GM19240 (cell line): ENCODE measurements at regions not wholly inside any gene's neighbourhood (a gene's known extent, or its start where the extent isn't known, plus 50 kb on each side); places are given as distances from the start of the nearest gene placed in this dataset.

Experiments
- DNase-seq: peaks from one replicate; pipeline ENCODE4 v3.0.0; 2011; ENCODE audit warnings: low spot score; ENCODE audit not compliant: insufficient read length

DNA sequence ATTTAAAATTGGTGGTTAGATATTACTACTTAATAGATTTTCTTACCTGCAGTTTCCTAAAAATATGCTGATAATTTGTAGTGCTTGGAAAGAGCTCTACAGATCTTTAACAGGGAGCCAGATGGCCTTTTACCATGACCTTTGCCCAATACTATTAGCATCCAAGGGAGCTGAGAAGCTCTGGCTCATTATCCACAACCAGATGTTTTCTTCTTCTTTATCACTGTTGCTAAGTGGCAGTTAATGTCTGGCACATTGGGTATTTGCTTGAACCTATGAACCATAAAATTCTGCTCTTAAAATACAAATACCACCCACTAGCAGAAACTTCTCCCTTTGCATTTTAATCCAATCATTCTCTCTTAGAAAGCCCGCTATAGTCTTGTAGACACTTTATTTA lies 1480.3 kb downstream of the C4orf33 start:
- no peak for DNase-seq

DNA sequence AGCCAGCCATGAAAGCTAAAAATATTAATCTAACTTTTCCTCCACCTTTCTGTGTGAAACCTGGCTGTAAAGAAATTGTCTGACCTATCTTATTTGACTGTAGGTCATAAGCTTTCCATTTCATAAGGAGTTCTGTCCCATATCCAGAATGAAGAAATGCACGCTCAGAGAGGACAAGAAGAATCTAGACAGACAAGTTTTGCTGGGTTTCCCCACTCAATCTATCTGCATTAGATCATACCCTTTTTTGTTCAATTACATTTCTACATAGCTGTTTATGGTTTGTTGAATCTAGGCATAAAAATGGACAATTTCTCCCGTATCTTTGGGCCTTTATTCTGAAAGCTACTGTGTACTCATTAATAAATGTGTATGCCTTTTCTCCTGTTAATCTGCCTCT lies 1495.1 kb downstream of the C4orf33 start:
- no peak for DNase-seq

DNA sequence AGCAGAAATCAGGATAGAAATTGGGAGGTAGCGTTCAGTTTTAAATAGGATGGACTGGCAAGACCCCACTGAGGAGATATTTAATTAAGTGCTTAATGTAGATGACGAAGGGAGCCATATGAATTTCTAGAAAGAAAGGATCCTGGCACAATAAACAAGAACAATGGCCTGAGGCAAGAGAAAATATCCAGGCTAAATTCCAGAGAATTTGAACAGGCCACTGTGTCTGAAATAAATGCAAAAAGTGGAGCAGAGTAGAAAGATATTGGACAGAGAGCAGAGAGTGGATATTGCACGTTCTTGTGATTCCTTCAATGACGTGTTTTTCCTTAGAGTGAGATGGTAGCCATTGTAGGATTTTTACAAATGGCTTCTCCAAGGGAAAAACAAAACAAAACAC lies 1504.8 kb downstream of the C4orf33 start:
- no peak for DNase-seq

DNA sequence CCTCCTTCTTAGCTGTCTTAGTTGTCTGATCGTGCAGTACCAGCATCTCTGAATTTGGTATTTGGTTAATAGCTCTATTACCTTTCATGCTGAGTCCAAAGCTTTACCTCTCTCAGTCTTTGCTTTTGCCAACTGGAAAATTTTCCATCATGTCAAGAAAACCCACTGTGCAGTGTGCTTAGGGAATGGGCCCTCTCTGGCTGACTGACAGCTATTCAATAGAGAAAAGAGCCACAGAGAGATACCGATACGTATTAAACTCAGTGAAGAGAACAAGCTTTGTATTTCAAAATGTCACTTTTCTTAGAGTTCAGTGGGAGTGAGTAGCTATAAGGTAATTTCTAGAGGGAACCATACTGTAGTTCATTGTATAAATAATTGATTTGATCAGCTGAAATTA lies 1507.1 kb downstream of the C4orf33 start:
- DNase-seq = no peak

DNA sequence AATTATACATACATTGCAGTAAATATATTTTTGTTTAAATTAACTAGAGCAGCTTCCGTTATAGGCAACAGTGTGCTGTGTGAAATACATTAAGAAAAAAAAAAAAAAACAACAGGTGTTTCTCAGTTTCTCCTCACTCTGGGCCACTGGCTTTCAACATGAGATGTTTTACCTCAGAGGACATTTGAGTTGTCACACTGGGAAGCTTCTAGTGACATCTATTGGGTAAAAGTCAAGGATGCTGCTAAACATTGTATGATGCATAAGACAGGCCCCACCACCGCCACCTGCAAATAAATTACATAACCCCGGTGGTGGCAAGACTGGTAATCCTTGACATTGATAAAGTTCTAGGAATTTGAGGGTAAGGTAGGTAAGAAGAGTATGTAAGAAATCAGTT lies 1512.2 kb downstream of the C4orf33 start:
- no peak for DNase-seq

DNA sequence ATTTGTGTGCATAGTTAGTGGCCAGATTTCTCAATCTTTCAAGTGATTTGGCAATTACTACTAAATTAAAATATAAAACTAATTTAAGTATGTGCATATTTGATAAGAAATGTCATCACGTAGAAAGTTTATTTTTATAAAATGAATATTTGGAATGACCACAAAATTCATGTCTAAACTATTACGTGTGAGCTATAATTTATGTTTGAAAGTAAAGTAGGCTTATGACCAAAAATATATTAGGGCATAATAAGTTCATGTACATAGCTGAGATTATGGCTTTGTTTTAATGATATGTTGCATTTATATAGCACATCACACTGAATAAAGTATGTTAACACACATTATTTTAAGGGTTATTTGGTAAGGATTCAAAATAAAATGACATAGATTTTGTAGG lies 1532.6 kb downstream of the C4orf33 start:
- DNase-seq = no peak

DNA sequence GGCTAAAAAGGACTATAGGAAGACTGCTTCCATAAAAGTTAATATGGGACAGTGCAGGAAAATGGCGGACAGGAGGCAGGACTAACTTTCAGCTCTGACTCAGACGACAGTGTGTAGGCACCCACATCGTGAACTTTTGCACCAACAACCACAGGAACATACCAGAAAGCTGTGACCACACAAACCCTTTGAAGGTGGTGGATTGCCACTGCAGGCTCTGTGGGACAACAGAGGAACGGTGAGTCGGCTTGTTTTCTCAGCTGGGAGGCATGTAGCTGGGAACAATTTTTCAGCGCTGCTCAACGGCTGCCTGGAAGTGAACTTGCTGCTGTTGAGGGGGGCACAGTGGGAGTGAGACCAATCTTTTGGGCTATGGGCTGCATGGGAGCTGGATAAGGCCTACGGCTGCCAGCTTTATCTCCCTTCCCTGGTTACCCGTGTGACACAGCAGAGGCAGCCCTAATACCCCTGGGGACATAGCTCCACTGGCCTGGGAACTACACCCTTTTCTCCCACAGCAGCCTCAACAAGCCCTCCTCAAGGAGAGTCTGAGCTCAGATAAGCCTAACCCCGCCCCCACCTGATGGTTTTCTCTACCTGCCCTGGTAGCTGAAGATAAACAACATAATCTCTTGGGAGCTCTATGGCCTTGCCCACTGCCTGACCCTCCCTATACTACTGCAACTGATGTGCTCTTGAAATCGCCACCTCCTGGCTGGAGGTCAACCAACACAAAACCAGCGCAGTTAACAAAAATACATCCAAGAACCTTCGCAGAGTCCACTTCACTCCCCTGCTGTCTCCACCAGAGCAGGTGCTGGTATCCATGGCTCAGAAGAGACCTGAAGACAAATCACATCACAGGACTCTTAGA lies 1537.0 kb downstream of the C4orf33 start:
- DNase-seq = no peak

DNA sequence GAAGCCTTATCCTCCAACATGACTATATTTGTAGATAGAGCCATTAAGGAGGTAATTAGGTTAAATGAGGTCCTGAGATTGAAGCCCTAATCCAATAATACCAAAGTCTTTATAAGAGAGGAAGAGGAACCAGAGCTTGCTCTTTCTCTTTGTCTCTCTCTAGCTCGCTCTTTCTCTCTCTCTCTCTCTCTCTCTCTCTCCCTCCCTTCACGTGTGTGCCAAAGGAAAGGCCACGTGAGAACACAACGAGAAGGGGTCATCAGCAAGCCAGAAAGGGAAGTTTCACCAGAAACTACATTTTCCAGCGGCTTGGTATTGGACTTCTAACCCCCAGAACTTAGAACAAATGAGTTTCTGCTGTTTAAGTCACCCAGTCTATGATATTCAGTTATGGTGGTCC lies 1540.5 kb downstream of the C4orf33 start:
- DNase-seq = no peak

DNA sequence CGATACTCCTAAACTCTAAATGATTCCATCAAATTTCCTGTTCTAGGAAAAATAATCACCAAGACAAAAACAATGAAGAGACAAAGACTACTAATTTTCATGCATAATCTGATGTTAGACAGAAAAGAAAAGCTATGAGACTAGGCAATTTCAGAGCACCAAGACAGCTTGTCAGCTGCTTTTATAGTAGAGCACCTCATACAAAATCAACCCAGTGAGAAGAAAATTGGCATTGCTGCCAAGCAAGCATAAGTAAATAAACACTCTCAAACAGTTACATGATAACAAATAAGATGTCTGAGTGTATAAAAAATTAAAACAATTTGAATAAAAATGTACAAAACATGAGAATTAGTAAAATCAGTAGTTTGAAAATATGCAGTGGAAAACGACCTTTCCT lies 1544.6 kb downstream of the C4orf33 start:
- DNase-seq = no peak

DNA sequence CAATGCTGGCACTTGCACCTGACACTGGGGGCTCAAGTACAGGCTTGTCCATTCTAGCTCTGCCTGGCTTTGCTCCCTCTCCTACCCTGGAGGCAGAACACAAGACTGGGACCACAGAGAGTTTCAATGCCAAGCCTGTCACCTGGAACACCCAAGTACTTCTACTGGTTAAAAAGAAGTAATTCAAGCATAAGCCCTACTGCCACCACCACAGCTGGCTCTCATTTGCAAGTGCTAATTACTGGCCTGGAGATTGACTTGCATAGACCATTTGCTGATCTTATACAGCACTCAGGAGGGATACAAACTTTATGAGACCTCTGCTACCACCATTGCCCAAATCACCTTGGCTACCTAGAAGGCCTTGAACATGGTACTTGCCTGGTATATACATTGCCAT lies 1550.9 kb downstream of the C4orf33 start:
- no peak for DNase-seq

DNA sequence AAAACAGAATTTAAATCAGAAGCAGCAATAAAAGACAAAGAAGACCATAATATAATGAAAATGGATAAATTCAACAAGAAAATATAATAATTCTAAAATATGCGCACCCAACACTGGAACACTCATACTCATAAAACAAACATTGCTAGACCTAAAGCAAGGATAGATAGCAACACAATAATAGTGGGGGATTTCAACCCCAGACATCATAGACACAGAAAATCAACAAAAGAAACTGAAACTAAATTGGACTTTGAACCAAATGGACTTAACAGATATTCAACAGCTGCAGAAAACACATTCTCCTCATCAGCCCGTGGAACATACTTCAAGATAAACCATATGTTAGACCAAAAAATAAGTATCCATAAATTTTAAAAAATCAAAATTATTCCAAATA lies 1552.6 kb downstream of the C4orf33 start:
- DNase-seq = no peak

DNA sequence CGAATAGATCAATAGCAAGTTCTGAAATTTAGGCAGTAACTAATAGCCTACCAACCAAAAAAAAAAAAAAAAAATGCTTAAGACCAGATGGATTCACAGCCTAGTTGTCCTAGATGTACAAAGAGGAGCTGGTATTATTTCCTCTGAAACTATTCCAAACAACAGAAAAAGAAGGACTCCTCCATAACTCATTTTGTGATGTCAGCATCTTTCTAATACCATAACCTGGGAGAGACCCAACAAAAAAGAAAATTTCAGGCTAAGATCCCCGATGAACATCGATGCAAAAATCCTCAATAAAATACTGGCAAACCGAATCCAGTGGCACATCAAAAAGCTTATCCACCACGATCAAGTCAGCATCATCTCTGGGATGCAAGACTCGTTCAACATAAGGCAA lies 1557.9 kb downstream of the C4orf33 start:
- DNase-seq = no peak

DNA sequence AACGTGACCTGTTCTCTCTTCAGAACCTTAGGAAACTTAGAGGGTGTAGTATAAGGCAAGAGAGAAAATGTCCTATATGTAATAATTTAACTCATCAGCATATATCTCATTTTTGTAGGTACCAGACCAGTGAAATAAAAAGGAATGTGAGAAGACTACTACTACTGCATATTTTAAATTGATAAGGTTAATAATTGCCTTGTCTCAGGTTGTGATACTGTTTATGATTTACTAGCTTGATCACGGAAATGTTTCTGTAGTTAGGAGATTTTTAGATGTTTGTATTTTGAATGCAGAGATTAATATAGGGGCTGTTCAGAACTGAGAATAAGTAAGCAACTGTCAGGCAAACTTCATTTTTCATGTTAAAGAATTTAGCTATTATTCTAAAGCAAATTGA lies 1563.4 kb downstream of the C4orf33 start:
- DNase-seq = no peak

DNA sequence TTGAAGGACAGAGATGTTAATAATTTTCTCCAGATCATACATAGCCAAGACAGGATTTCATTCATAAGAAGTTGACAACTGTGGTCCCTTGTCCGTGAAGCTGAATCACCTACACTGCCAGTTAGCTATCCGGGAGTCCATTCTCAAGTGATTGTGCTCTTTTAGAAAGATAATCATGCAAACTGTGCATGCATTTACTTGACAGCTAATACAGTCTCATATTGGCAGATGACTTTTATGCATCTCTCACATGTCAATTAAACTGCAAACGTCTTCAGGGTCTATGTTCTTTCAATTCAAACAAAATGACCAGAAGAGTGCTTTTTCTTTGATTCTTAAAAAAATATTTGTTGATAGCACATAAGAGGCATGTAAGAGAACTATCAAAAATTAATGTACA lies 1572.9 kb downstream of the C4orf33 start:
- no peak for DNase-seq

DNA sequence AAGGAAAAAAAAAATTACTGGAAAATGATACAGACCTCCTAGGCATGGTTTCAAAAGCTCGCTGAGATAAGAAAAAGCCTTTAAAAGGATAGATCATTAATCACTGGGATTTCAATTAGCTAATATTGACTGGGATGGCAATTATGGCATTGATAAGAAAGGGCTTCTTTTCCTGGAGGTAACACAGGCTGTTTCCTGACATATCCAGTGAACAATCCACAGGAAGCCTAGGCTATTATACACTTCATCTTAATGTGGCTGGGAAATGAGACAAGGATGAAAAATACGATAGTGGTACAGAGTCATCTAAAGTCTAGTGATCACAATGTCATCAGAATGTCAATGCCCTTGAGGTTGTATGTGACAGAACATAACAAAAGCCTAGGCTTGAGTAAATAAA lies 1579.3 kb downstream of the C4orf33 start:
- DNase-seq = no peak

DNA sequence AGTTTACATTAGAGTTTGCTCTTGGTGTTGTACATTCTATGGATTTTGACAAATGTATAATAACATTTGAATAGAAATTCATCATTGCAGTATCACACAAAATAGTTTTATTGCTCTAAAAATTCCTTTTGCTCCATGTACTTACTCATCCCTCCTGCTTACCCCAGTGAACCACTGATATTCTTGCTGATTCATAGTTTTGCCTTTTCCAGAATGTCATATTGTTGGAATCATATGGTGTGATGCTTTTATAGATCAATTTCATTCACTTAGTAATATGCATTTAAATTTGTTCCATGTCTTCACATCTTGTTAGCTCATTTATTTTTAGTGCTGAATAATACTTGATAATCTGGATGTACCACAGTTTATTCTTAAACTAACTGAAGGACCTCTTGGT lies 1593.2 kb downstream of the C4orf33 start:
- no peak for DNase-seq

DNA sequence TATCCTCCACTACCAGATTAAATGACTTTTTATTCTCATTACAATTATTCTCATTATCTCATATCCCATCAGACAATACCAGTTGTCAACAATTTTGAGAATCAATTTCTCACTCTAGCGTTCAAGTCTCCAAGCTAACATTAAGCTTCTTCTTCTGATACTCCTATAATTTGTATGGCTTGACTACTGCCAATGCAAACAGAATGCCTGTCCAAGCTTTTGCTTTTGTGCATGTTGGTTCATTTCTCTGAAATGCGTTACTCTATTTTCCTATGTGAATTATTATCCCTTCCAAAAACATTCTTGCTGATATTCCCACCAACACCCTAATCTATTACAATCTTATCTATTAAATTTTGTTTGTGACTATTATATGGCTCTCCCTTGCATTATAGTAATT lies 1602.3 kb downstream of the C4orf33 start:
- DNase-seq = no peak

DNA sequence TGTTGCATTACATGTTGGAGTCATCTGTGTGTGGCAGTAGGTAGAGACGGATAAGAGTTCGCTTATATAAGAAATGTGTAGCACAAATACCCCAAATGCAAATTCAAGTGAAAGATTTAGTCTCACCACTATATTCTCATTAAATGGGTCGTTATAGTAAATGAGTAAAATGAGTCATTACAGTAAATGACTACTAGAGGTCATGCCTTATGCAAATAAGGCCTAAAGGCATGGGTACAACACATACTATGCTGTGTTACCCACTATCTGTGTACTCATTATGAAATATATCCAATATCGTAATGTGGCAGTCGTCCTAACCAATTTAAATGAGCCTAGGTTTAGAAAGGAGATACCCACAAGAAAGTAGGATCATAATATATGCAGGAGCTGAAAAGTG lies 1603.1 kb downstream of the C4orf33 start:
- no peak for DNase-seq

DNA sequence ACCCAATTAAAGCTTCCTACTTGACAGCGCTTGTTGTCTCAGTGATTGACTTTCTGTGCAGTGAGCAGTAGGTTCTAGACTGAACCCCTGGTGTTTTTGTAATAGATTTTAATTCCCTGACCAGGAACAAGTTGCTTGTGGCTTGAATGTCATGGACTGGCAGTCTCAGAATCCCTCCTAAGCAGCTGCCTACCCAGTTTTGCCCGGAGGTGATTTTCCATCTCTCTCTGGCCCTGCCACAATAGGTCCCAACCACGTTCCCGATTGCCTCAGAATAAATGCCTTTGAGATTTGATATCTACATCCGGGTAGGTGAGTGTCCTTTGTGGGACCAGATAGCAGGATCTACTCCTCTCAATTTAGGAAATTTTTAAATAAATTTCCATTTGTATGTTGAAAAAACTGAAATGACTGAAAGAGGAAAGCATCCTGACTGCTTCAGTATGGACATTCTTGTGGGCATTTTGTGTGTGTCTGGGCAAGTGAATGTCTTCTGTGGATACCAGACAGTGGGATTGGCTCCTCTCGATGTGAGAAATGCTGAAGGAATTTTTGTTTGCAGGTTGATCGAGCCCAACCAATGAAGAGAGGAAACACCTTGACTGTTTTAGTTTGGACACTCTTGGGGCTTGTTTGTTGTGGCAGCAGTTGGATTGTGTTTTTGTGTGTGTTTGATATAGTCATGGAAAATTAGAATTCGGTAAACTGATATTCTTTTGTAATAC lies 1607.4 kb downstream of the C4orf33 start:
- DNase-seq = no peak

DNA sequence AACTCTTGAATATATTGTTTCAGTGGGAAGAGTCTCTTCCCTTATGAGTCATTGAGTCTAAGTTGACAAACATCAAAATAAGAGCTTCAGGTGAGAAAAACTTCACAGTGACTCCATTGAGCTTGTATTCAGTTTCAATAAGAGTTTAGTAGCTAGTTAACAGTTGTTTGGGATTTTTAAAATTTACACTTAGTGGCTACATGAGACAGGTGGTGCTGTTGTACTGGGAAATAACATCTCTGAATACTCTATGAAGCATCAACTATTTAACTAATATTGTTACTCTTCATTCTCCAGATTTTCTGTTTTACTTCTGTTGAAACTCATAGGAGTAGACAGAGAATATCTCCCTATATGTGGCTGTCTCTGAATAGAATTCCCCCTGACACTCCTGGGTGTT lies 1609.1 kb downstream of the C4orf33 start:
- no peak for DNase-seq

DNA sequence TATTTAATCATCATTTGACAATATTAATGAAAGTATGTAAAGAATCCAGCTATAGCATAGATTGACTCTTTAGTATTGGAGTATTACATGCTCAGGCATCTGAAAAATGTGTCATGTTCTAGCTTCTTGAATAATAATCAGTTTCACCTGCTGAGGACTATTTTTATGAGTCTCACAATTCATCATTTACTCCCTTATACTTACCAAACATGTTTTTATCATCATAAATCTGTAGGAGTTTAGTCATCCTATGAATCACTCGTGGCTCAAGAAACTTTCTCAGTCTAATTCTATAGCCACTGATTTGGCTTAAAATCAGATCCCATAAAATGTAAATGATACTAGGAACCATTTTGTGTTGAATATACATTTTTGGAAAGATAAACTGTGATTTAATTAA lies 1616.1 kb downstream of the C4orf33 start:
- no peak for DNase-seq

DNA sequence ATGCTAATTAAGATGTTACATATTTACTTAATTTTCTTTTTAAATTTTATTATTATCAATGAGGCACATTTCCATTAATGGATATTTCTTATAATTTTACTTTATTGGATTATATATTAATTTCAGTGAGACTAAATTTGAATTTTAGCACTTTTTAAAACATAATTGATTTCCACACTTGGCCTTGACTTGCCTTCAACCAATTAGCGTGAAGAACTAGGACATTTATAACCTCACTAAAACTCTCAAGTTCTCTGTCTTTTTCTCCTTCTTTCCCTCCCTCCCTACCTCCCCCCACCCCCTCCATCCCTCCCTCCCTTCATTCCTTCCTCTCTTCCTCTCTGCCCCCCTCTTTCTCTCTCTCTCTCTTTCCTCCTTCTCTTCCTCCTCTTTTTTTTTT lies 1618.1 kb downstream of the C4orf33 start:
- no peak for DNase-seq

DNA sequence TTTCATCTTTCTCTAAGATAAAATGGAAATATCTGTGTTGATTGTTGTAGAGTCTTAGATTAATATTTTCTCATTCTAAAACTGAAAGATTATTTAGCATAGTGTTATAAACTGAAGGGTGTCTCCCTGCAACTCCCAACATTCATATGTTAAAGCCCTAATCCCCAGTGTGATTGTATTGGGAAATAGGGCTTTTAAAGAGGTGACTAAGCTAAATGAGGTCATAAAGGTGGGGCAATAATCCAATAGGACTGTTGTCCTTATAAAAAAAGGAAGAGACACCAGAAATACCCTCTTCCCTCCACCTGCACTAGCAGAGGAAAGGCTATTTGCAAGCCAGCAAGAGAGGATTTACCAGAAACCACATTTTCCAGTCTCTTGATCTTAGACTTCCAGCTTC lies 1626.4 kb downstream of the C4orf33 start:
- no peak for DNase-seq
